ENCODE measurements at regions not wholly inside any gene's neighbourhood (a gene's known extent, or its start where the extent isn't known, plus 50 kb on each side); places are given as distances from the start of the nearest gene placed in this dataset.

- no peak for DNase-seq
Measured at GRCh38 chr5:68489556-68489955, 274.0 kb downstream of the PIK3R1 start.

GRCh38 chr5:68490406-68490805 lies 274.9 kb downstream of the PIK3R1 start:
- DNase-seq = no peak

GRCh38 chr5:68494771-68495170 lies 279.2 kb downstream of the PIK3R1 start:
- DNase-seq = no peak

DNA sequence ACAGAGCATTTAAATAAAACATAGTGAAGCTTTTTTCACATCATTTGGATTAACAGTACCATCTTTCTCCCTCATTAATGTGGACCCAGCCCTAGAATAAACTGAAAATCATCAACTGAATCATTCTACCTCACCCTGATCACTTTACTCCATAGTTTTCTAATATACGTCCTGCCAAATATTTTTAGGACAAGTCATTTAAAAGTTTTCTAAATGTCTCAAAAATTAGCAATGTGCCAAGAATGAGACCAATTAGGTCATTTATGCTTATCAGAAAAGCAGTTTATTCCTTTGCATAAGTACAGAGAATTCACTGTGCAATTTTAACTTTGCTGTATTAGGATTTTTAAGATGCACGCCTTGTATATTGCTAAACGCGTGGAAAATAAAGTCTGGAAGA lies 284.4 kb downstream of the PIK3R1 start:
- no peak for DNase-seq

DNA sequence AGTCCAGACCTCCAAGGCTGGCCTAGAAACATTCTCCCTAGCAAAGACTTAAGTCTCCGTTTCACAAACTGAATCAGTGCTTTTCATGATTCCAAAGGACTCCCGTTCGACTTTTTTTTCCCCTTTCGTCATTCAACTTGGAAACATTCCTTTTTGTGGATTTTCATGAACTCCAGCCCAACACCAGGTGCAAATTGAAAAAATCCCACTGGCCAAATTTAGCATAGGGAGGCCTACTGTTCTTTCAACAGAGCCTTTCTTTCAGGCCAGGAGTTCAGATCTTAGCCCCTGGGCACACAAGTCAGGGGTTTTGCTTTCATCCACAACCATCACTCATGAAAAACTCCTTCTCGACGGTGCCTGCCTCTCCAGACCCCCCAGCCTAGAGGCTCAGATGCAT lies 285.3 kb downstream of the PIK3R1 start:
- DNase-seq = no peak

GRCh38 chr5:68502531-68502930 lies 287.0 kb downstream of the PIK3R1 start:
- DNase-seq = no peak

- no peak for DNase-seq
Measured at GRCh38 chr5:68504306-68504705, 288.8 kb downstream of the PIK3R1 start.

DNA sequence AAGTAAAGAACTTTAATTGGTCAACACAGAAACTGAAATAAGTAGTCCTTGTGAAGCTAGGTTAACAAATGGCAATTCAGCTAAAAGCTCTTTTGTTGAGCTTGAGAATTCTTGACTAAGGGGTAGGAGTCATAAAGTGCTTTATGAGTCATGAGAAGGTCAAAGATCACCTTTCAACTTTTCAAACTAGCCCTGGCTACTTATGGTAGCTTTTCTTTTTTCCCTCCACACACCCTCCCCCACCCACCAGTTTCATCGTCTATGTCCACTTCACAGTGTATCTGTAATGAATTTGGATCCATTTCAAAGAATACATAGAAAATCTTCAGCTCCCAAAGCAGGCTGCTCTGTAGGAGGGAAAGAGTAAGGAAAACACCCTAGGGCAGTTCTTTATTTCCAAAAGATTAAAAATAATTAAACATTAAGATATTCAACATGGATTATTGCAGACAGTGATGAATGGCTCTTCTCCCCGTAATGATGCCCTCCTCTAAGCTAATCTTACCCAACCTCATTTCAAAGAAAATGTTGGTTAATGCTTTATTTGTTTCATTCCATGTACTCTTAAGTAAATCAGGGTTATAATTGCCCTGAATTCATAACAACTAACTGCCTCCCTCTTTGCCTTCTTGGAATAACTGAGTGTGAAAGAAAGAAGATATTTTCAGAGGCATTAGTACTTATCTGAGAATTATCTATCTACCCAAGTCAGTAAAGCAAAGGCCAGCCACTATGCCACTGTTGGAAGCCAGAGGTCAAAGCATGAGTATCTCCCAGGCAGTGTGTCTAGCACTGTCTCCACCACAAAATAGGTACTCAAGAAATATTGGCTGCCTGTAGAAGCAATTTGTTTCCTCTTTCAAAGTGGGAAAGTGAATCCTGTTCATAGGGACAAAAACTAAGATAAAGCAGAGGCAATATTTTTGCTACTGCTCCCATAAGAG lies 290.6 kb downstream of the PIK3R1 start:
- no peak for DNase-seq

DNA sequence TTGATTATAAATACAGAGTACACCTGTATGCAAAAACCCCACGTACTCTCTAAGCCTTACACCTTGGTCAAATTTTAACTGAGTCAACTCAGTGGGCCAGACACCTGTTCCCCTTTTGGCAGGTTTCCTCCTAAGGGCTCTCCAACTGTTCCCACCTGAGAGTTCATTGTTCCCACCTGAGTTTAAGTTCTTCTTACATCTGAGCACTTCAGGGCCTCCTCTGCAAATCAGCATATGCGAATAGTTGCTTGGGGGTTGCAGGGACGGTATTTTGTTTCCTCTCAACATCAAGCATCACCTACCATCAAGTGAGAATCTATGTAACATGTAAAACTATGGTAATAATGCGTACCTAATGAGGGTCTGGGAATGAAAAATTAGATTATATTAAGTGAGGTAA lies 300.0 kb downstream of the PIK3R1 start:
- DNase-seq = no peak

DNA sequence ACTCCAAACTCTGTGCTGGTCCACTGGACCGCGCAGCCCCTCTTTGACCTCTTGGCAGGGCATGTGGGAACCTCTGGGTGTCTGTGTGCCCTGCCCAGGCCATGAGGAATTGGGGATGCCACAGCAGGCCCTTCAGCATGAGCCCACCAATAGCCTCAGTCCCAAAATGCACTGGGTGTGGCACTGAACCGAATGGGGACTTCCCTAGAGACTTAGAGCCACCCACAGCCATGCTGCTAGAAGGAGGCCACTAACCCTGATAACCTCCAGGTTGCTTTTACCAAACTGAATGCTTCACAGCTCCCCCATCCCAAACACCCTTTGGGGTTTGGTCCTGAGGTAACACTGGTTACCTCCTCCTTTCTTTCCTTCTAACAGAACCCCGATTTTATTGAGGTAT lies 302.7 kb downstream of the PIK3R1 start:
- DNase-seq = no peak

GRCh38 chr5:68519143-68519542 lies 303.6 kb downstream of the PIK3R1 start:
- DNase-seq = no peak

DNA sequence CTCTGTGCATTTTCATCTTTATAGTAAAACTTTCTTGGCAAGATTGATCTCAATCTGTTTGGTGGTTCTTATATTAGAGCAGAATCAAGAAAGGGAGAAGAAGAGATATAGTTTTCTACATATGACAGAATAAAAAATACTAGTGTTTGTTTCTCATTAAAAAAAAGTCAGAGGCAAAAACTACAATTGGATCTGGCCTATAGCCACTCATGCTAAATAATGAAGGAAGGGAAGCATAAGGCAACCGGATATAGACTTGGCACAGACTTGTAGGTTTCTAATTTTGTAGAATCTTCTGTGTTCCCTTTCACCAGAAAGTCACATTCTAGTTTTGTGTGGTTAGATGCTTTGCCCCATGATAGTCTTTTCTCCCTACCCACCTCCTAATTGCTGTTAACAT lies 306.2 kb downstream of the PIK3R1 start:
- DNase-seq = no peak

GRCh38 chr5:68522863-68523262 lies 307.3 kb downstream of the PIK3R1 start:
- DNase-seq = no peak

DNA sequence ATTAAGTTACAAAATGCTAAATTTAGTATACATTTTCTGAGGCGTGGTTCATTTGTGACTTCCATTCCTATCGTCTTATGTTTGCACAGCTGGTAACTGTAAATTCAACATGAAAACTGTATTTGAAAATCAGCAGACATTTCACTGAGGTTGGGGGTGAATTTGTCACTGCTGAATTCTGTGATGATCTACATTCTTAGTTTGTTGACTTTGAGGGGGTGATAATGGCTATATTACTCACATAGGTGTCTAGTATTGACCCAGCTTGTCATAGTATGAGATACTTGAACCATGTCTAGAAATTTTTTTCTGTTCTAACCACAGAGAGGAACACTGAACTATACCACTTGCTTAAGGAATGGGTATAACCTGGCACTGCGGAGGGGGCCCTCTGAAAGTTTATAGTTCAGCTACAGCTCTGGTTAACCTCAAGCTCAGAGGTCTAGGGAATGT lies 313.3 kb downstream of the PIK3R1 start:
- no peak for DNase-seq

GRCh38 chr5:68529581-68529980 lies 314.0 kb downstream of the PIK3R1 start:
- DNase-seq = no peak

GRCh38 chr5:68531970-68532369 lies 316.4 kb downstream of the PIK3R1 start:
- DNase-seq = no peak

GRCh38 chr5:68533051-68533450 lies 317.5 kb downstream of the PIK3R1 start:
- DNase-seq = no peak

- no peak for DNase-seq
Measured at GRCh38 chr5:68533571-68534084, 318.1 kb downstream of the PIK3R1 start.

- no peak for DNase-seq
Measured at GRCh38 chr5:68534131-68534940, 318.8 kb downstream of the PIK3R1 start.

DNA sequence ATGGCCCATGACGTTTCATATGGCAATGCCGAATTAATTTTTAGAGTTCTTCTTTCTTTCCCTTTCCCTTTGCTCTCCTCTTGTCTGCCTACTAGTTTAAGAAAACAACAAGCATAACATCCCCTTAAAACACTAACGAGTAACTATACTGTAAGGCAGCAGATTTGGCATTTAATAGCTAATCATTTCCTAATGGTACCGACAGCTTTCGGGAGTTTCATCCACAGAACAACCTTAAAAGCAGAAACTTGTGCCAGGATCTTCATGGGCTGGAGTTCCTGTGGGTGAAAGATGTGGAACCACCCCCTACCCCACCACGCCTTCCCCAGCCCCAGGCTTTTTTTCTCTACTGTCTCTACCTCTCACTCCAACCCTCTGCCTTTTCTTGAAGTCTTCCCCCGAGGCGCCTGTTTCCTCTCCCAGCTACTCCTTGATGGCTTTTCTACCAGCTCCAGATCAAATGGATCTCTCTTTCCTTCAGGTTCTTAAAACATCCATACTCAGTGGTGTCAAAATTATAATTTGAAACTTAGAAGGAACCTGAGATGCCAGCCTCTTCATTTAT lies 319.5 kb downstream of the PIK3R1 start:
- DNase-seq = no peak

GRCh38 chr5:68538814-68539420 lies 323.4 kb downstream of the PIK3R1 start:
- no peak for DNase-seq

- no peak for DNase-seq
Measured at GRCh38 chr5:68540798-68541590, 325.4 kb downstream of the PIK3R1 start.
